ENCODE measurements at regions not wholly inside any gene's neighbourhood (a gene's known extent, or its start where the extent isn't known, plus 50 kb on each side); places are given as distances from the start of the nearest gene placed in this dataset.

GRCh38 chr5:68405784-68406743 is 190.5 kb downstream of the PIK3R1 start:
- no peak for TF ChIP-seq CTCF (IDR thresholded peaks at IDR 0.05; ENCODE audit: low read length)
- no peak for TF ChIP-seq EZH2 (IDR thresholded peaks at IDR 0.05; ENCODE audit: borderline replicate concordance, low read length)
